ENCODE measurements at regions not wholly inside any gene's neighbourhood (a gene's known extent, or its start where the extent isn't known, plus 50 kb on each side); places are given as distances from the start of the nearest gene placed in this dataset.

GRCh38 chr9:78781681-78782080, 484.8 kb downstream of the PSAT1 start:
- no peaks in the 10 kb centered on the region for H3K36me3 ChIP-seq
- no peak overlapping the region for H3K9ac ChIP-seq (ENCODE audit: low read depth in 2 of 2, low read length in 2 of 2)
- no peak for TF ChIP-seq CTCF (IDR thresholded peaks at IDR 0.05)
- no peaks in the 10 kb centered on the region for H3K4me1 ChIP-seq
- no peak for DNase-seq
- H3K27ac ChIP-seq, result no peak overlapping the region
- H3K4me3 ChIP-seq, result no peak overlapping the region
- intact Hi-C loops (cut with DNase I), result no loop called here
- no peaks in the 10 kb centered on the region for H3K9me3 ChIP-seq
- H3K27me3 ChIP-seq, result no peaks in the 10 kb centered on the region

- Histone ChIP-seq H3K27me3 (no peaks in the 10 kb centered on the region), H3K9me3 (no peaks in the 10 kb centered on the region), H3K4me1 (no peaks in the 10 kb centered on the region), H3K36me3 (no peaks in the 10 kb centered on the region), H3K4me3 (no peak overlapping the region), H3K27ac (no peak overlapping the region), H3K9ac (ENCODE audit: low read depth in 2 of 2, low read length in 2 of 2) (no peak overlapping the region)
- DNase-seq, result no peak
- intact Hi-C loops (cut with DNase I), result no loop called here
- no peak for TF ChIP-seq CTCF (IDR thresholded peaks at IDR 0.05)
These were observed 485.3 kb downstream of the PSAT1 start for GRCh38 chr9:78782234-78782633.

GRCh38 chr9:78782858-78783257, 485.9 kb downstream of the PSAT1 start:
- H3K4me1 ChIP-seq, result no peaks in the 10 kb centered on the region
- H3K36me3 ChIP-seq, result no peaks in the 10 kb centered on the region
- no peaks in the 10 kb centered on the region for H3K9me3 ChIP-seq
- no peak overlapping the region for H3K4me3 ChIP-seq
- DNase-seq, result no peak
- H3K27me3 ChIP-seq, result no peaks in the 10 kb centered on the region
- H3K27ac ChIP-seq, result no peak overlapping the region
- TF ChIP-seq CTCF (IDR thresholded peaks at IDR 0.05), result no peak
- no peak overlapping the region for H3K9ac ChIP-seq (ENCODE audit: low read depth in 2 of 2, low read length in 2 of 2)
- intact Hi-C loops (cut with DNase I), result no loop called here

- intact Hi-C loops (cut with DNase I), result no loop called here
- H3K4me1 ChIP-seq, result no peaks in the 10 kb centered on the region
- no peak for TF ChIP-seq CTCF (IDR thresholded peaks at IDR 0.05)
- no peaks in the 10 kb centered on the region for H3K36me3 ChIP-seq
- no peak overlapping the region for H3K9ac ChIP-seq (ENCODE audit: low read depth in 2 of 2, low read length in 2 of 2)
- no peaks in the 10 kb centered on the region for H3K27me3 ChIP-seq
- H3K4me3 ChIP-seq, result no peak overlapping the region
- H3K9me3 ChIP-seq, result no peaks in the 10 kb centered on the region
- DNase-seq, result no peak
- no peak overlapping the region for H3K27ac ChIP-seq
These were observed 486.8 kb downstream of the PSAT1 start for GRCh38 chr9:78783743-78784142.

- H3K9me3 ChIP-seq, result no peaks in the 10 kb centered on the region
- no peaks in the 10 kb centered on the region for H3K27me3 ChIP-seq
- no peak overlapping the region for H3K9ac ChIP-seq (ENCODE audit: low read depth in 2 of 2, low read length in 2 of 2)
- no peaks in the 10 kb centered on the region for H3K4me1 ChIP-seq
- H3K36me3 ChIP-seq, result no peaks in the 10 kb centered on the region
- intact Hi-C loops (cut with DNase I), result no loop called here
- no peak overlapping the region for H3K4me3 ChIP-seq
- H3K27ac ChIP-seq, result no peak overlapping the region
- no peak for DNase-seq
- TF ChIP-seq CTCF (IDR thresholded peaks at IDR 0.05), result no peak
These were observed 489.9 kb downstream of the PSAT1 start for GRCh38 chr9:78786794-78787193.

GRCh38 chr9:78788101-78788500, 491.2 kb downstream of the PSAT1 start:
- Histone ChIP-seq H3K27me3 (no peaks in the 10 kb centered on the region), H3K9ac (ENCODE audit: low read depth in 2 of 2, low read length in 2 of 2) (no peak overlapping the region), H3K36me3 (no peaks in the 10 kb centered on the region), H3K4me3 (no peak overlapping the region), H3K4me1 (no peaks in the 10 kb centered on the region), H3K27ac (no peak overlapping the region), H3K9me3 (no peaks in the 10 kb centered on the region)
- intact Hi-C loops (cut with DNase I), result no loop called here
- no peak for DNase-seq
- TF ChIP-seq CTCF (IDR thresholded peaks at IDR 0.05), result no peak

Data from colonic mucosa (tissue), 4 donors.